A673 (cell line): ENCODE measurements at regions not wholly inside any gene's neighbourhood (a gene's known extent, or its start where the extent isn't known, plus 50 kb on each side); places are given as distances from the start of the nearest gene placed in this dataset.

Source experiments
- BruUV-seq: library from RNA; stranded (reverse); fragments of 400-500 nt; replicated peaks from 2 replicates; lab custom pipeline; 2021; lab: Mats Ljungman, UMichigan
- CTCF ChIA-PET: fragments of 300-600 bp; sonication (Branson Sonifier 250); formaldehyde crosslinking; loops from one replicate; lab custom pipeline; 2022; ENCODE audit warnings: antibody characterized with exemption; lab: Charles Lee
- POLR2A ChIA-PET: fragments of 300-600 bp; sonication (Branson Sonifier 250); formaldehyde crosslinking; loops from one replicate; lab custom pipeline; 2022; ENCODE audit warnings: antibody characterized with exemption; ENCODE audit not compliant: low non-redundant PET; lab: Charles Lee
- DNase-seq: peaks from one replicate; pipeline ENCODE4 v3.0.0-alpha.2; 2015; ENCODE audit warnings: low spot score
- H3K27ac ChIP-seq: fragments of 200-600 bp; sonication (generic); 2 replicates; pipeline ENCODE4 v1.5.1; 2016; ENCODE audit warnings: mixed run types, low read depth, mild to moderate bottlenecking, mixed read lengths, antibody characterized with exemption, low read length; ENCODE audit not compliant: poor library complexity, severe bottlenecking
- H3K27me3 ChIP-seq: fragments of 200-600 bp; sonication (generic); replicated peaks from 2 replicates; pipeline ENCODE4 v1.6.1; 2017; ENCODE audit warnings: mixed run types, low read depth, mild to moderate bottlenecking, mixed read lengths, antibody characterized with exemption, low read length; ENCODE audit not compliant: insufficient read depth, poor library complexity
- H3K36me3 ChIP-seq: fragments of 200-600 bp; sonication (generic); 2 replicates; pipeline ENCODE4 v1.6.1; 2016; ENCODE audit warnings: mixed run types, mild to moderate bottlenecking, mixed read lengths, antibody characterized with exemption, low read length; ENCODE audit not compliant: insufficient read depth, poor library complexity, severe bottlenecking
- H3K4me1 ChIP-seq: fragments of 200-600 bp; sonication (generic); 2 replicates; pipeline ENCODE4 v1.6.1; 2017; ENCODE audit warnings: mixed run types, mild to moderate bottlenecking, mixed read lengths, antibody characterized with exemption, low read length; ENCODE audit not compliant: insufficient read depth, poor library complexity, severe bottlenecking
- H3K4me3 ChIP-seq: fragments of 200-600 bp; sonication (generic); 2 replicates; pipeline ENCODE4 v1.5.1; 2016; ENCODE audit warnings: low read depth, mixed run types, mild to moderate bottlenecking, mixed read lengths, low read length; ENCODE audit not compliant: poor library complexity, severe bottlenecking
- H3K9me3 ChIP-seq: fragments of 200-600 bp; sonication (generic); 2 replicates; pipeline ENCODE4 v1.6.1; 2016; ENCODE audit warnings: mixed run types, low read depth, mild to moderate bottlenecking, mixed read lengths, antibody characterized with exemption, low read length; ENCODE audit not compliant: poor library complexity, severe bottlenecking
- EZH2 ChIP-seq: fragments of 200-600 bp; sonication (generic); IDR thresholded peaks from 2 replicates; pipeline ENCODE4 v1.6.1; 2017; ENCODE audit warnings: borderline replicate concordance, low read depth, mild to moderate bottlenecking, mixed read lengths, antibody characterized with exemption, low read length; ENCODE audit not compliant: poor library complexity, severe bottlenecking
- intact Hi-C: fragments of 100-400 bp; cut with micrococcal nuclease; formaldehyde crosslinking; loops from one replicate; pipeline ENCODE4 v1.10.0; 2022; ENCODE audit not compliant: unreplicated experiment
- TF ChIP-seq, protein P1 (sequence below): fragments of 300-800, 200-600 bp; sonication (generic); conservative IDR thresholded peaks from 2 replicates; pipeline ENCODE4 v1.5.1; 2017; ENCODE audit warnings: low read depth, mild to moderate bottlenecking, antibody characterized with exemption, low read length, moderate library complexity, mixed read lengths

DNA sequence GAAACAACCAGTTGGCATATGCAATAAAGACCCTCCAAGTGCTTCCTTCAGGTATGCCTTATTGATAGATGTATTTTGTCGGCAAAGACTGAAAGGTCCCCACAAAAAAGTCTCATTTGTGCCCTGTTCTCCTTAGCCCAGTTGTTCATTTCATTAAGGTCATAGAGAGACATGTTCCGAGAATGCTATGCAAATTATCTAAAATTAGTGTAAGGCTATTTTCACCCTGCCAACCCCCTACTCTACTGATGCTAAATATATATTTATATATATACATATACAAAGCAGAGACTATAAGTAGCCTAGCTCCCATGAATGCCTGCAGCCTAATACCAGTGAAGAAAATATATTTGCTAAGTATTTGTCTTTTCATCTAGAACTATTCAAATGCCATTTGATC, 96.7 kb upstream of the ADO start:
- TF ChIP-seq, protein P1, sequence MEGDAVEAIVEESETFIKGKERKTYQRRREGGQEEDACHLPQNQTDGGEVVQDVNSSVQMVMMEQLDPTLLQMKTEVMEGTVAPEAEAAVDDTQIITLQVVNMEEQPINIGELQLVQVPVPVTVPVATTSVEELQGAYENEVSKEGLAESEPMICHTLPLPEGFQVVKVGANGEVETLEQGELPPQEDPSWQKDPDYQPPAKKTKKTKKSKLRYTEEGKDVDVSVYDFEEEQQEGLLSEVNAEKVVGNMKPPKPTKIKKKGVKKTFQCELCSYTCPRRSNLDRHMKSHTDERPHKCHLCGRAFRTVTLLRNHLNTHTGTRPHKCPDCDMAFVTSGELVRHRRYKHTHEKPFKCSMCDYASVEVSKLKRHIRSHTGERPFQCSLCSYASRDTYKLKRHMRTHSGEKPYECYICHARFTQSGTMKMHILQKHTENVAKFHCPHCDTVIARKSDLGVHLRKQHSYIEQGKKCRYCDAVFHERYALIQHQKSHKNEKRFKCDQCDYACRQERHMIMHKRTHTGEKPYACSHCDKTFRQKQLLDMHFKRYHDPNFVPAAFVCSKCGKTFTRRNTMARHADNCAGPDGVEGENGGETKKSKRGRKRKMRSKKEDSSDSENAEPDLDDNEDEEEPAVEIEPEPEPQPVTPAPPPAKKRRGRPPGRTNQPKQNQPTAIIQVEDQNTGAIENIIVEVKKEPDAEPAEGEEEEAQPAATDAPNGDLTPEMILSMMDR: no peak
- TF ChIP-seq EZH2: no peak
- Histone ChIP-seq H3K4me3 (no peak overlapping the region), H3K9me3 (no peaks in the 10 kb centered on the region), H3K4me1 (no peaks in the 10 kb centered on the region), H3K27ac (no peak overlapping the region), H3K27me3 (no peaks in the 10 kb centered on the region), H3K36me3 (no peaks in the 10 kb centered on the region)
- intact Hi-C loops: no loop called here
- no peak for DNase-seq
- no TSS peak for BruUV-seq
- CTCF ChIA-PET: no interaction called here
- POLR2A ChIA-PET: no interaction called here

DNA sequence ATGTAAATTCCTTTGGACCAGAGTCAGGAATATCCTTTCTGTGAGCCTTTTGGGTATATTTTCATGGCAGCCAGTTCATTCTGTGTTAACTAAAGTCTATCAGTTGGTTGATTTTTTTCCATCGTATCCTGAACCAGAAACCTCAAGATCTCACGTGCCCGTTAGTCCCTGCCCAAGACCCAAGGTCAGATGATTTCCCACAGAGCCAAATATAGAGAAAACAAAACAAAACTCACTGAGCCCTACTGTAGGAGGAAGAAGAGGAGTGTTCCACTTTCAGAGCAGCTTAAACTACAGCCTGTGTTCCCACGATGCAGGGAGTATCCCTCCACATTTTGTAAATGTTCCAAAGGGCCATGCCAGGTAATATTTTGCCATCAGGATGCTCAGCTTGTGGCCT, 96.0 kb upstream of the ADO start:
- H3K27me3 ChIP-seq: no peaks in the 10 kb centered on the region
- no peak overlapping the region for H3K27ac ChIP-seq
- intact Hi-C loops: no loop called here
- H3K9me3 ChIP-seq: no peaks in the 10 kb centered on the region
- no peaks in the 10 kb centered on the region for H3K4me1 ChIP-seq
- POLR2A ChIA-PET: no interaction called here
- H3K36me3 ChIP-seq: no peaks in the 10 kb centered on the region
- CTCF ChIA-PET: no interaction called here
- TF ChIP-seq EZH2: no peak
- TF ChIP-seq, protein P1: no peak
- no peak for DNase-seq
- no TSS peak for BruUV-seq
- H3K4me3 ChIP-seq: no peak overlapping the region

DNA sequence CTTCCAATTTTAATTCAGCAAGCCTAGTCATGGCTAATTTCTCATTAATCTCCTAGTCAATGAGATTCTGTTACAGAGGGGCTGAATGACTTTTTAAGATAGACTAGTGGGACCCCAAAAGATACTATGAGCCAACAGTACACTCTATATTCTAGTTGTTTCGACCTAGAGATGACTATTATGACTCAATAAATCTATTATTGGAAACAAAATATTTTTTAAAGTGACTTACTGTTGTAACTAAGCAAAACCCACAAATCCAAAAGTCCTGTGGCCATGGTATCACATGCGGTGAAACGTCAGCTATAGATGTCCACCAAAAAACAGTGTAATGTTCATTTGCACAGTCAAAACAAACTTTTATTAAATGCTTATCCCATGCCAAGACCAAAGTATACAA, 95.3 kb upstream of the ADO start:
- TF ChIP-seq, protein P1: no peak
- TF ChIP-seq EZH2: no peak
- no peaks in the 10 kb centered on the region for H3K36me3 ChIP-seq
- intact Hi-C loops: no loop called here
- POLR2A ChIA-PET: no interaction called here
- no peaks in the 10 kb centered on the region for H3K4me1 ChIP-seq
- no peak overlapping the region for H3K4me3 ChIP-seq
- H3K27me3 ChIP-seq: no peaks in the 10 kb centered on the region
- no peak for DNase-seq
- BruUV-seq: no TSS peak
- CTCF ChIA-PET: no interaction called here
- H3K27ac ChIP-seq: no peak overlapping the region
- no peaks in the 10 kb centered on the region for H3K9me3 ChIP-seq
